GM18502 (cell line): ENCODE measurements at regions not wholly inside any gene's neighbourhood (a gene's known extent, or its start where the extent isn't known, plus 50 kb on each side); places are given as distances from the start of the nearest gene placed in this dataset.

Experiments
- ATAC-seq: cut with Tn5 transposase; IDR thresholded peaks from one replicate; pipeline ENCODE4 v1.9.1; 2021; ENCODE audit warnings: mild to moderate bottlenecking; ENCODE audit not compliant: unreplicated experiment, poor library complexity

DNA sequence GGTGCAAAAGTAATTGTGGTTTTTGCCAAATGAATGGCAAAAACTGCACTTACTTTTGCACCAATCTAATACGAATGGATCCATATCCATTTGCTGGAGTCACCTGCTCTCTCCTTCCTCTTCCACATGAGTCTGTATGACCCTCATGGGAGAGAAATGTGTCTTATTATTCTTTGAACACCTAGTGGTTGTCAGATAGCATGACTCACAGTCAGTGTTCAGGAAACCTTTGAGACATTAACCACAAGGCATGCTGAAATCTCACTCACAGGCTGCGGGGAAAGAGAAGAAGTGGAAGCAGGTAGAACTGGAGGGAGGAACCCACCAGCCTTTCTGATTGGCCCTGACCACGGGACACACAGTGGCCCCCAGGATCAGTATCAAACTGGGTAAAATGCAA is 222.8 kb upstream of the KLF4 start:
- ATAC-seq, result no peak

DNA sequence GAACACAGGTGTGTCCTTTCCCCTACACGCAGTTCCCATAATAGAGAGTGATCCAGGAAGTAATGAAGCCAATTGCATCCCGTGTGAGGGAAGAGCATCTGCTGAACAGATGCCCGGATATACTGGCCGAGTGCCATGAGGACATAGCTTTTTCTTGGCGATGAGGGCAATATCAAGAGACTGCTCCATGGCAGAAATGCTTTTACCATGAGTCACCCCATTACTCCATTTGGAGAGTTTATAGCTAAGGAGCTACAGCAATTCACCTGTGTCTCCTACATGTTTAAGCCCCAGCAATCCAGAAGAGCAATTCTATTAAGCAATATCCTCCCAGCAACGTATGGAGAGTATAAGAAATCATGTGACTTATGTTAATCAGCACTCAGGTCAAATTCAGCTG is 222.0 kb upstream of the KLF4 start:
- no peak for ATAC-seq

DNA sequence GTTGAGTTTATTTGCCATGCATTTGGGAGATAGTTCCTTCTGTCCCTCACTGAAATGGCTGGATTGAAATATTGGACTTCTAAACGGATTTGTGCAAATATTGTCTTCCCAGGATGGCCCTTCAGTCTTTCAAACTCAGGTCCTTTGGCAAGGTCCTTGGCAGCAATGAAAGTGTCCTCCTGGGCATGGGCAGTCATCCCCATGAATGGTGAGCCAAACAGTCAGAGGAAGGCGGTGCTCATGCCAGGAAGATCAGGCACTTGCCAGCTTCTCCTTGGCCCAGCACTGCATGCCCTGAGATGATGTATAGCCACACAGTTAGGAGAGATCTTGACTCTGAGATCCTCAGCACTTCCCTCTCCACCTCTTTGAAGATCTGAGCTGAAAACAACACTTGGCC is 221.4 kb upstream of the KLF4 start:
- ATAC-seq, result no peak

DNA sequence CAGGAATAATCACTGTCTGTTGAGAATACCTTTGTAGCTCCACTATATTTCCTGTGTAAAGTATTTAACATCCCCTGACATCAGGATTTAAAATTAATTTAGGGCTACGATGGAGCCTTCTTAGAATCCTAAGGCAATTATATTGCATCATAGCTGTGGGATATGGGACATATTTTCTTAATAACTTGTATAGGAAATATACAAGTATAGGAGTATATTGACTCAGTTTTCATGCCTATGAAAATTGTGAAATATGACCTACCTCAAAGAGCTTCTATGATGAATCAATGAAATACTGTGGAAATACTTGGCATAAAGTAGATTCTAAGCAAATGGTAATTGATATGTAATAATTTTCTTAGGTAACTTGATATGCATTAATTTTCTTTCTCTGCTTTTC is 221.0 kb upstream of the KLF4 start:
- ATAC-seq, result no peak

DNA sequence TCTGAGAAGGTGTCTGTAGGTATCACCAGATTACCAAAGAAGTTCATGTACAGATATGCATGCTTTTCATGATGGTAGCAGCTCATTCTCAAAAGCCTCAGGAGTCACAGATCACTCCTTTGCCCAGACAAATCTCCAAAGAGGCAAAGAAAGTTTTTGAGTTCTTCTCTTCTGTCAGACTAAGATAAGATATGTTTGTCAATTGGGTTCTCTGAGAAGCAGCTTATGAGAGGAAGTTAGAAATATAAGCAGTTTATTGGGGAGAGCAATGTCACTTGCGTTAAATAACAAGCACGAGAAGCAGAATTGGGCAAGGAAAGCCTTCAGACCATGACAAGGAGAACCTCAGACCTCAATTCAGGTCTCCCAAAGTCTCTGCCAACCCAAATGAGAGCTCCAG is 219.2 kb upstream of the KLF4 start:
- no peak for ATAC-seq

DNA sequence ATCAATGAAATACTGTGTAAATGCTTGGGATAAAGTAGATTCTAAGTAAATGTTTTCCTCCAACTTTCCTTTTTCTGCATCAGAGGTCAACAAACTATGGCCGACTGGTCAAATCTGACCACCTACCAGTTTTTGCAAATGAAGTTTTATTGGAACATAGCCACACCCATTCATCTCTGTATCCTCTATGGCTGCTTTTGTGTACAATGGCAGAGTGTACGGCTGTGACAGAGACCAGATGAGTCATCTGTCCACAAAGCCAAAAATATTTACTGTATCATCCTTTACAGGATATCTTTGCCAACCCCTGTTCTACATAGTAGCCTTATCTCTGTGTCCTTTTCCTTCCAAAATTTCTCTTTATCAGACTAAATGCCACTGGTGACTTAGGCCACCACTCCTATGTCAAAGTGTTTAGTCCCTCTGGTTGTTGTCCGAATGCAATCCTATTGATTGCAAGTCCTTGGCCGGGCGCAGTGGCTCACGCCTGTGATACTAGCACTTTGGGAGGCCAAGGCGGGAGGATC is 218.4 kb upstream of the KLF4 start:
- ATAC-seq, result no peak

DNA sequence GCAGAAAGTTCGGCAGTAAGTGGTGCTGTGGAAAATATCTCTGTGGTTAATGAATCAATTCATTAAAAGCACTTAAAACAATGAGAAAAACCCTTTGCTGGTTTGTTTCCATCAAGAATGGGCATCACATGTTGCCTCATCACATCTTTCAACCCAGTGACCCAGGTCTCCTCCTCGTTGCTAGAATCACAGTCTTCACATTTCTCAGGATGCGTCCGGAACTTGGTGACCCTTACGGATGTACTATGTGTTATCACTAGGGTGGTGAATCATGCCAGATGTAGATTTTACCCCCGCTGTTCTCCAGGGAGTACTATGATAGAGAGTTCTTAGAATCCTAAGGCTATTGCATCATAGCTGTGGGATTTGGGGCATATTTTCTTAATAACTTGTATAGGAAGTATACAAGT is 217.9 kb upstream of the KLF4 start:
- no peak for ATAC-seq

DNA sequence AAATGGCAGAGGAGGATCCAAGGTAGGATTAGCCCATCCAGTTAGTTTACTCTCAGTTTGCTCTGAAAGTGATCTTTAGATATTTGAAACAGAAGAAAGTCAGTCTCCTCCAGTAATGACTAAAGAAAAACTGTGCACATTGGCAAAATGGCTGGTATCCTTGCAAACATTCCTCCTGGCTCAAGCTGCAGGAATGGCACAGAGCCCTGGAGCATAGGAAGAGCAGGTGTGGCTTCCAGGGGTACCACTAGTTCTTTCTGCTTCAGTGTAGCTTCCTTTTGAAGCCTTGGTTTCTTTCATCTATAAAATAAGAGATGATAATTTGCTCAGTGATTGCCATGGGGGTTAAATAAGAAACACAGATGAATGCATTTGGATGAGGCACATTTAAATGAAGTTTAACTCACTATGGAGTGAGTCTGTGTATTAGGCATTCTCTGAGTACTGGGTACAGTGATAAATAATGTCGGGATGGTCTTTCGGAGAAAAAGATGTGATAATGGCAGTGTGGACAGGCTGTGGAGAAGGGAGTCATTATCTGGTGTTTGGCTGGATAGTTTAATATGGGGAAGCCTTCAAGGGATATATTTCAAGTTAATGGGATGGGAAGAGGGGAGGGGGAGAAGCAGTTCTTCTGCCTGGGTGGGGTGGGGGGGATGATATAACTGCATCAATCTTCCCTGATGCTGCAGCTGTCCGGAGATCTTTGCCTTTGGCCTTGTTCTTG is 217.3 kb upstream of the KLF4 start:
- ATAC-seq, result no peak

DNA sequence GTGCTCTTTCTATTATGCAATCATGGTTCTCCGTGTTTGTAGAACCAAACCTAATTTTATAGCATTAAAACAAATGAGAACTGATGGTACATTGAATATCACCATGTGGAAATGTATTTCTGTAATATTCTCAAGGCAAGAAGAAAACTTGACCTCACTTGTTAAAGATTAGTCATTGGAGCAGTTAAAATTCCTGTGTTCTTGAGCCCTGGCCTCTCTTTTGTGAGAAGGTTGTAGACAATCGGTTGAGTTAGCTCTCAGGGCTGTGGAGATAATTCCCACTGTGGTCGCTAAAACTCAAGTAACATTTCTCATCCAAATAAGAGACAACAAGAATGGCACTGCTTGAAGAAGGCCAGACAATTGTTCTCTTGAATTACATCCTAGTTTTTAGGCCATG is 216.0 kb upstream of the KLF4 start:
- ATAC-seq, result no peak

DNA sequence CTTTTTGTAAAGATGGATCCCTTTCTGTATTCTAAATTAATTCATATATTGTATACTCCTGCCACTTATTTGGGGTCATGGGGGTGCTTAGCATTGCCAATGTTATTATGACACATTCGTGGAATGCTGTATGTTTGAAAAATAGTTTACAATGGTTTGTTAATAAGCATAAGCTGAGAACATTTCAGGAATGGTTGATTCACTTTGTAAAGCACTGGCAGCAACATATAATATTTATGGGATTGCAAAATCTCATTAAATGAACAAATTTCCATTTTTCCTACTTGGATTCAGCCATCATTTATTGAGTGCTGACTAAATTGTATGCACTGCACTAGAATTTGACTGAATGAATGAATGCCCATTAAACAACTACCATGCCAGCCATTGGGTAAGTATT is 215.2 kb upstream of the KLF4 start:
- ATAC-seq, result no peak

DNA sequence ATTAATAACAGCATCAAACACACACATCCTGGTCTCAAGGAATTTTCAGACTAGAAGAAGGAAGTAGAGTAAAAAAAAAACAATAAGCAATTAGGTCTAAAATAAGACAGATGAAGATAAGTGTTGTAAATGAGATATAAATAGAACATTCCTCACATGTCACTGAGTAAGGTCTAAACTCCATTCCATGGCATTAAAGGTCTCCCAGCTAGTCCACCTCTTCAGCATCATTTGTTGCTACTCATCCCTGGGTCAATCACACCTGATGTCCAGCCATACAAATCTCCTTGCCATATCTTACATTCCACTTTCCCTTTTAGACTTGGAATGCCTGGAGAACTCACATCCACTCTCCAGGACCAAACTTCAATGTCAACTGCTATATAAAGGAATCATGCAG is 214.1 kb upstream of the KLF4 start:
- no peak for ATAC-seq

DNA sequence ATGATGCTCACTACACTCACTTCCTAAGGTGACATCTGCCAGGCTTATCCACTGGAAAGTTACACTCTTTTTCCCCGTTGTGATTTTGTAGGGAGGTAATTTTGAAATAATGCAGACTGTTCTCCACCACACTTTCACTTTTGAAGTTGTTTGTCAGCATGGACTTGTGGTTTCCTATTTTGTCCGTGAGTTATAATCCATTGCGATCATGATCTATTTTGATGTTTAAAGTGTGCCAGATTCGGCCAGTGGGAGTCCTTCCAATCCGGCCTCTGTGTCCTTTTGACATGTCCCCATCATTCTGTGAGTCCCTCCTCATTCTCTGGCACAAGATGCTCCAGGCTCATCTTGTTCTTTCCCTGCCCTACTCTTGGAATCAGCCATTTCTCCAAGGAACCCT is 211.3 kb upstream of the KLF4 start:
- ATAC-seq, result no peak

DNA sequence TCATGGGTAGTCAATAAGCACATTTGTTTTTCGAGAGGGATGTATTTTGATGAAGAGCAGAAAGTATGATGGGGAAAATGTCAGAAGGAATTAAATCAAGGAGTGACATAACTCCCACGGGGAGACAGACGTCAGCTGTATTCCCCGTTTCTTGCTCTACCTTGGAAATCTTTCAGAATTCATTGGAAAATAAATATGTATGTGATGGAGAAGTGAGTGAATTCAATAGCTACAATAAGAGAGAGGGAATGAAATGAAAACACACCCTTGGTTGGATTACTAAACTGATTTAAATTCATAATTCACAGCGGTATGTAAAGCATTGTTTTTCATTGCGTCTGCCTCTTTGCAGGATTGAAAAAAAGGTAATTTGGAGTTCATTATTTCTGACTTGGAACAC is 209.7 kb upstream of the KLF4 start:
- ATAC-seq, result no peak

DNA sequence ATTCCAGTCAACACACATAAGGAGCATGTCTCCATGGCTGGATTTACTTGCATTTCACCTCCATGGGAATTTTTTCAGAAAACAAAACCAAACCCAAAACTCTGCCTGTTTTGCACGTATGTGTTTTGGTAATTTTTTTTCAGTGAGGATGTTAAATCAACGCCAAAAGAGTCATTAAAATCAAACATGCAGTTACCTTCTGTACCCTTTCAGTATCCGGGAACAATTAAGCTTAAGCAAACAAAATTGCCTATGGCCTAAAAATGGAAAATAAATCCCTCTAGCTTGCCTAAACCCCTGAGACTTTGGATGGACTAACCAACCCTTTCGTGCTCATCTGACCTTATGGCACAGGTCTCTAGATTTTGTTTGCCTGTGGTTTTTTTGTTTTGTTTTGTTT is 209.2 kb upstream of the KLF4 start:
- no peak for ATAC-seq

DNA sequence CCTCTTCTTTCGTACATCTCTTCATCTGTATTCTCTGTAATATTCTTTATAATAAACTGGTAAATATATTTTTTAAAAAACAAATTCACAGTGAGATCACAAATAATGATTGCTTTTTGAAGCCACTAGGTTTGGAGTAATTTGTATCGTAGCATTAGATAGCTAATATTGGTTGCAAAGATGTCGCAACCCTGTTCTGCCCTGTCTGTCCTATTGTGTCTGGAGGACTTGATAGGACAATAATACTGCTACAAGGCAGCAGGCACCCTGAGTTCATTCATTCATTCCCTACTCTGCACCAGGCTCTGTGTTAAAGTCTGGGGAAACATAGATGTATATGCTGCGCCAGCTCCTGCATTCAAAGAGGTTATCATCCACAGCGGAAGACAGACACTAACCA is 206.7 kb upstream of the KLF4 start:
- no peak for ATAC-seq

DNA sequence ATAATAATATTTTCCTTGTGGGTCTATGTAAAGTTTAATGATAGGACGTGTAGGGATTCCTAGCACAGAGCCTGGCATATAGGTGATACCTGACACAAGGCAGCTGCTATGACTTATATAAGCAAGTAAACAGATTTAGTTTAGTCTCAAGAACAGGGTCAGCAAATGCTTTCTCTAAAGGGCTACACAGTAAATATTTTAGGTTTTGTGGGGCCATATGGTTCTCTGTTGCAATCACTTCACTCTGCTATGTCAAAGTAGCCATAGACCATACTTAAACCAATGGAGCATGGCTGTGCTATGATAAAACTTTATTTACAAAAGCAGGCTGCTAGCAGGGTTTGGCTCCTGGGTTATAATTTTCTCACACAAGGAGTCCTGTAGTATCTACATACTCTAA is 204.8 kb upstream of the KLF4 start:
- no peak for ATAC-seq

DNA sequence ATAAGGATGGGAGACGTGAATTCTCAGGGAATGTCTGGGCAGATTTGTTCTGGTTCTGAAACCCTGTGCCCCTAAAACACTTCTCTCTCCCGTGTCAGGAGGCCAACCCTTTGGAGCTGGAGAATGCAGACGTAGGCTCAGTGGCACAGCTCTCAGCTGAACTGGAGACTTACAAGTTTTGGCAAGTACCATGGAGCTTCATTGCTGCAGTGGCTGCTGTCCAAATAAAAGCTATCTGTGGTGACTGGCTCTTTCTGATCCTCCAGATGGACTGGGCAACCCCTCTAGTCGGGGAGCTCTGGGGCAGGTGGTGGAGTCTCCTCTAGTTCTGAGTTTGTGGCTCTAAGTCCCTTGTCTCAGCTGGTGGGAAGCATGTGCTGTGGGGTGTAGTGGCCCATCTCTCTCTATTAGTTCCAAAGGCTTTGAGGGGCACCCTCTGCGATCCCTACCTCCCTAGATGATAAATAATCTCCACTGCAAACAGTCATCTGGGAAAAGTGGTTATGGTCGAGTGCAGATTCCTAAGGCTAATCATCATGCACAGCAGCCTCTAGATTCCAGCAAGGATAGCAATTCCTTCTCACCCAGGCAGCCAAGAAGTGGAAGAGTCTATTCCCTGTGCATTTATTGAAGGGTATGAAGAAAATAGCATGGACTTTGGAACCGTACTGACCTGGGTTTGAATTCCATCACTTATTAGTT is 204.2 kb upstream of the KLF4 start:
- ATAC-seq, result no peak

DNA sequence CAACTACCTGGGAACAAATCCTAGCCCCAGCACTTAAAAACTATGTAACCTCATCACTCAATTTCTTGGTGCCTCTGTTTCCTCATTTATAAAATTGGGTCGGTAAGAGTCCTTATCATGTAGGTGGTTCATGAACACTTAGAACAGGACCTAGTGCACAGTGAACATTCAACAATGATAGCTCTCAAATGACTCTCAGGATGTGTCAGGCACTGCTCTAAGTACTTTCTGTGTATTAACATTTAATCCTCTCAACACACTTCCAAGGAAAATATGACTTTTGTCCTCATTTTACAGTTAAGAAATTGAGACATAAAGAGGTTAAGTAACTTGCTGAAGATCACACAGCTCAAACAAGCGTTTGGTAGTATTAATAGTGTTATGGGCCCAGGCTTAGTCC is 202.1 kb upstream of the KLF4 start:
- no peak for ATAC-seq

DNA sequence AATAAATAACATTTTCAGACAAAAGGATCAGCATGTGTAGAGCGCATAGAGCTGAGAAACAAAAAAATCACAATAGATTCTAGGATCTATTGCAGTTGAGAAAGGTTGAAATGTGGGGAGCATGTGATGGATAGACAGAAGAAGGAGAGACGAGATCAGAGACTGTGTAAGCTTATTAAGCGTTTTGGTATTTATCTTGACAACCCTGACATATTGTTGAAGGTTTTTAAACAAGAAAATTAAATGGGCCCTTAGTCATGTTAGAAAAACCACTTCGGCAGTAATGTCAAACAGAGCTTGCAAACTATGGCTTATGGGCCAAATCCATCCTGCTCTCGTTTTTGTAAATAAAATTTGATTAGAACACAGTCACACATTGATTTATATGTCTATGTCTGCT is 200.5 kb upstream of the KLF4 start:
- ATAC-seq, result no peak

DNA sequence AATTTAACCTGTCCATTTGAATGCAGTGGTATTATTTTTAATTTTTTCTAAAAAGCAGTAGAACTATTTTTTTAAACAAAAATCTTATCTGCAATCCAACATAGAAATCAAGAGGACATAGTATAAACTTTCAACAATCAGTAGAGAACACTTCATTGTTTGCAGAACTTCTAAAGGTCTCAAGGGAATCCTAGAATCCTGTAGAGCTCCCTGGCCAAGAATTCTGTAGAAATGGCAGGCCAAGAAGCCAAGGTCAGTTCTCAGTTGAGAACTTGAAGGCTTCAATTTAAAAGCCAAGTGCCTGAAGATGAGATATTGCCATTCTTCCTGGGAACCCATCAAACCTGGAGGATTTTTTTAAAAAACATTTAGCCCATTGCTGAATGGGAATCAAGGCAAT is 199.2 kb upstream of the KLF4 start:
- ATAC-seq, result no peak

DNA sequence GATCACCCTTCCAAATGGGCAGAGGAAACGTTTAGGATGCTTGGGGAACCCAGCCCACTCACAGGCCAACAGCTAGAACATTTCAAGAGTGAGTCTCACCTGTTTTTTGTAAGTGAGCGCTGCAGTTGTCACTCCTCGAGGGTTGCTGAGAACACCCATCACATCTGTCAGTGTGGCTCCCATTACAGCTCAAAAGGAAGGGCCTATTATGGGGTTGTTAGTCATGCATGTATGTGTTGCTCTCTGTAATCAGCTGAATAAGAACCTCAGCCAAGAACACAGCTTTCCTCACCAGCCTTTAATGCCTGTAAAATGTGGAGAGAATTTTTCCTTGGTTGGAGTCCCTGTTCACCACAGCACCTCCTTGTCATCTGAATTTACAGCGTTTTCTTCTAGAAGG is 196.3 kb upstream of the KLF4 start:
- no peak for ATAC-seq

DNA sequence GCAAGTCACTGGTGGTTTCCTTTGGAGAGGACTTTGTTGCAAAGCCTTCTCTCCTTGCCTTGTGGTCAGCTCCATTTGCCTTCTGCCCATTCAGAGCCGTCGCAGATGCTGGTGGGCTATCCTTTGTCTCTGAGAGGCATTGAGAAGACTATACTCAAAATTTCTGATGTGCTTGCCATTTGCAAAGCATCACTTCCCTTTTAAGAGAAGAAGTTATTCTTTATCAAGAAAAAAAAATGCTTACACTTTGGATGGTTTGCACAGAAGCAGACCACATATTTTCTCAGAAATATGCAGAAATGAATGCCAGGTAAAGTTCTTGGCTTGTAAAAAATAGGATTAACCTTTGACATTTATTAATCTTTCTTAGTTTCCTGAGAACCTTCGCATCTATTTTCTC is 195.8 kb upstream of the KLF4 start:
- ATAC-seq, result no peak
